SK-MEL-5 (cell line): ENCODE measurements at regions not wholly inside any gene's neighbourhood (a gene's known extent, or its start where the extent isn't known, plus 50 kb on each side); places are given as distances from the start of the nearest gene placed in this dataset.

ENCODE experiments used
- DNase-seq: peaks from one replicate; pipeline ENCODE4 v3.0.0-alpha.2; 2016; ENCODE audit warnings: low read depth, low spot score
- in situ Hi-C: cut with HindIII; loops from 2 replicates; pipeline ENCODE4 v1.10.0; 2016; ENCODE audit warnings: low sequenced_read_pairs, high pct_unique_total_duplicates, low pct_unique_long_range_greater_than_20kb

DNA sequence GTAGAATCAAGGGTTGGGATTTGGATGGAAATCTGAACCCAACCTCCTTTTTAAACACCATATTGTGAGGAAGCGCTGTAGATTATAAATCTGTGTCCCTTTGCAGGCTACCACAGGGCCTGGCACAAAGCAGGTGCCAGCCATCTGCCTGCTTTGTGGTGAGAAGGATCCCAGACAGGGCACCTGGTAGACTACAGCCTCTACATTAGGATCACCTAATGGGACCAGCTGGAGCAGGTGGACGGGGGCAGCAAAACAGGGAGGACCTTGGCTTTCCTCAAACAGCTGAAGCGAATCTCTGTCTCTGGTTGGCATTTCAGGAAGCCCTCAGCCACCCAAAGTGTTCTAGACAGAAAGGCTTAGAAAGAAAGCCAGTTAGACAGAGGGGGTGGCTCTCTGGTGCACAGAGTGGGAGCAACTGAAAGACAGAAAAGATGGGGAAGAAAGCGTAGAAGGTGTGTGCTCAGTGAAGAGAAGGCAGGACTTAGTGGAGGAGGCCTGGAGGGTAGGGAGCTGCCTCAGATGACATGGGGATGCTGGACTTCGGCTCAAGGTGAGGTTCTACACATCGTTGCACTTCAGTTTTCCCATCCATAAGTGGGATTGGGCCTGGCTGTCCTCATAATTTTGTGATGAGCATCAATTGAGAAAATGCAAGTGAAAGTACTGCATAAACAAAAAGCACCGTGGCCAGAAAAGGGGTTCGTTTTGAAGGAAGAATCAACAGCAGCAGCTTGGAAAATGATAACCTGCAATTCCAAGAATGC is 350.8 kb downstream of the CYRIA start:
- no peak for DNase-seq
- in situ Hi-C loops, result no loop called here

DNA sequence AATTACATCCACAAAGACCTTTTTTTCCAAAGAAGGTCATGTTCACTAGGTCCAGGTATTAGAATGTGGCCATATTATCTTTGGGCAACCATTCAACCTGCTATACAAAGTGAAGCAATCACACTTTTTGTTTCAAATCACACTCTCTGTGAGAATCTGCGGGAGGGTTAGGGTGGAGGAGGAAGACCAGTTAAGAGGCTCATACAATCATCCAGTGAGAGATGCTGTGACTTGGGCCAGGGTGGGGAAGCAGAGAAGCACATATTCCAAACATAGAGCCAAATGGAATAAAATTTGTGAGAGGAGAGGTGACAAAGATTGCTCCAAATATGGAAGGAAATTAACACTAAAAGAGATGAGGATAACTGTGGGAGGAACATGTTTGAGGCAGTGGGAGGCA is 351.6 kb downstream of the CYRIA start:
- DNase-seq, result no peak
- in situ Hi-C loops, result no loop called here

DNA sequence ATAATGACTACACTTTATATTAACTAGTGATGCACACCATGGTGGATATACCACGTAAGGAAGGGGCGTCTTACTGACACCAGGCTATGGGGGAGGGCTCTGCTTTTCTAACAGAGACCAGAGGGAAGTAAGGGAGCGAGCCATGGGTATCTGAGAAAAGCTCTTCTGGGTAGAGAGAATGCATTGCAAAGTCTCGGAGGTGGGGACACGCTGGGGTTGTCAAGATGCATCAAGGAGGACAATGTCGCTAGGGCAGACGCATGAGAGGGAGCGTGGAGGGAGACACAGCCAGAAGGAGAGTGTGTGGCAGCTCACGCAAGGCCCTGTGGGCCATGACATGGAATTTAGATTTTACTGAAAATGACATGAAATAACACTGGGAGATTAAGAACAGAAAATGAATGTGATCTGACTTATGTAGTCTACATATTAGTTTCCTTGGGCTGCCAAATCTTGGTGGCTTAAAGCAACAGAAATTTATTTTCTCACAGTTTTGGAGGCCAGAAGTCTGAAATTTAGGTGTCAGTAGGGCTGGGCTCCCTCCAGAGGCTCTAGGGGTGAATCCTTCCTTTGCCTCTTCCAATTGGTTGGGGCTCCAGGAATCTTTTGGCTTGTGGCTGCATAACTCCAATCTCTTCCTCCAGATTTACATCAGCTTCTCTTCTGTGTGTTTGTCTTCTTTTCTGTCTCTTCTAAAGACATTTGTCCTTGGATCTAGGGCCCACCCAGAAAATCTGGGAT is 352.2 kb downstream of the CYRIA start:
- in situ Hi-C loops, result no loop called here
- DNase-seq, result no peak

DNA sequence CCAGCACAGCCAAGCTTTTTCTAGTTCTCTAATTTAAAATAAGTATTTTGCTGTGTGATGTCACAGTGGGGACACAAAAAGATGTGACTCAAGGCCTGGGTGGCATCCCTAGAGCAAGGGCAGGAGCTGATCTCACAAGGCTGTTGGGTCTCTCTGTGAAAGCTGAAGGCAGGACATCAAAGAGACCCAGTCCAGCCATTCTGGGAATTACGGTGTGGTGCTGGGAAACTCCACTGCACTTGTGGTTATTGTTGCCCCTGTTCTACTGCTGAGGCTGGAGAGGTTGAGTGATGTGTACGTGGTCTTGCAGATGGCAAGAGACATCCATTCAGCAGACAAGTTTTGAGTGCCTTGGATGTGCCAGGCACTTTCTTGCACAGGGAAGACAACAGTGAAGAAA is 352.9 kb downstream of the CYRIA start:
- no peak for DNase-seq
- in situ Hi-C loops, result no loop called here

DNA sequence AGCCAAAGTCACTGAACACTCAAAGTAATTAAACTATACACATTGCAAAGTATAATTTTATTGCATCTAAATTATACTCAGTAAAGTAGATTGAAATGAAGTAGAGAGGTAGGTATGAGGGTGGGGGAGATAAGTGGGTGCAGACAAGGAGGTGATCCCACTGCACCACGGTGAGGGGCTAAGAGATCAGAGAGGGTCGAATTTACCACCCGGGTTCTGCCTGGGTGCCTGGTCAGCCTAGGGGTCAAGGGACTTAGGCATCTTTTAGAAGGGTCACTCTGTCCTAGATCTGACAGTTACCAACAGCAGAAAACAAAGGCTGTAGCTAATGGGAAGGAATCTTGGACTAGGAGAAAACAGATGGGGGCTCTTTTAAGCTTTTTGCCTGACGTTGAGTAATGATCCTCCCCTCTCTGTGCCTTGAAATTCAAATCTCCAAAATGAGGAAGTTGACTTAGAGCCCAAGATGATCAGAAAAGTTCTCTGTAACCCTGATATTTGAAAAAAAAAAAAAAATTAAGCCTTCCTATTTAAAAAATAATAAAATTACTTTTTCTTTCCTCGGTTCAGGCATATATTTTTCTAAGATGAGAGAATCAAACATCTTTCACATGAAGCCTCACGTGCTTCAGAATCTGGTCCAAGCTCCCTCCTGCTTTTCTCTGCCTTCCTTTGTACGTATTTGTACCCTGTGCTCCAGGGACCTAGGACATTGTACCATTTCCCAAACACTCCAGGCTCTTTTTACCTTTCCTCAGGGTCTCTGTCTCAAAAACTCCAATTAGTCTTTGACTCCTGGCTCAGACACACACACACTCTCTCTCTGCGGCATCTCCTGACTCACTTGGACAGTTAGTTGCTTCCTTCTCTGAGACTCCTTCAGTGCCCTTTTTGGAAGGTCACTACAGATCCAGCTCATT is 353.9 kb downstream of the CYRIA start:
- in situ Hi-C loops, result no loop called here
- no peak for DNase-seq

DNA sequence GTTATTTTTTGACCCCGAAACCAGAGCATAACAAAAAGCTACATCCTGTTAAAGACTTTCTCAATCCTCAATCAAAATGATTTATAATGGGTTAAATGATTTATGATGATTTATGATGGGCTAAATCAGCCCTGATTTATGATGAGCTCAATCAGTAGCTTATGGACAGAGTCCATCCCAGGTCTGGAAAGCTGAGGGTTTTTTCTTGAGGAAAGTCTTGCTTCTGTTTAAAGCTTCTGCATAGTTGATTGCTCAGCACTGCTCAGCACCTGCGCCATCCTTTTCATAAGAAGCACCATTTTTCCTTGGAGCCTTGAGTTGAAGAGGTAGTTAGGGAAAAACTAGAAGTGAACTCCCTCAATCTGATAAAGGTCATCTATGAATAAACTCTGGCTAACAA is 356.8 kb downstream of the CYRIA start:
- DNase-seq, result no peak
- in situ Hi-C loops, result no loop called here

DNA sequence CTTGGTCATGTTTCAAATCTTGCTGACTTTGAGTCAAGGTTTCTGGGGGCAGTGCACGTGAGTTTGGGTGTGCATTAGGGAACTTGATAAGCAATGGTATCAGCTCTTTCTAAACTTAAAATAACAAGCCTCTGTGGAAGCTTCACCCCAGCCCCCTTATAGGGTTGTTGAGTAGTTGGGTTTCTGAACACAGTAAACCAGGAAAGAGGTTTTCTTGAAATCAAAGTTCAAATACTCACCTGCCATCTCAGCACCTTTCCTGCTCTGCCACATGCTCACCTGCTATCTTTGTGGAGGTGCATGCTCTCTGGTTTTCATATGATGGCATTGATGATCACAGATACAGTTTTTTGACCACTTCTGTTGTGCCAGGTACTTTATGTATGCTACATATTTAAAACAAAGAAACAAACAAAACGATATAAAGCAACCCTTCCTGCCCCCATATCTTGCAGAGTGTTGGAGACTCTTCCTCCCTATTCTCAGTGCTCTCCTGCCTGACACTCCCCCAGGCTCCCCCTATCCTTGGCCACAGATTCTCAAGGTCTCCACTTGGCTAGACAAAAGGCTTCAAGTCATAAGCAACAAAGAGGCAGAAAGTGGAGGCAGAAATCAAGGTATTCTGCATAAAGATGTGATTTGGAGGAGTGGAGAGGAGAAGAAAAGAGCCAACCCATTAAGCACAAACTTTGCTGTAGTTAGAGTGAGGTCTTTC is 360.6 kb downstream of the CYRIA start:
- no peak for DNase-seq
- in situ Hi-C loops, result no loop called here

DNA sequence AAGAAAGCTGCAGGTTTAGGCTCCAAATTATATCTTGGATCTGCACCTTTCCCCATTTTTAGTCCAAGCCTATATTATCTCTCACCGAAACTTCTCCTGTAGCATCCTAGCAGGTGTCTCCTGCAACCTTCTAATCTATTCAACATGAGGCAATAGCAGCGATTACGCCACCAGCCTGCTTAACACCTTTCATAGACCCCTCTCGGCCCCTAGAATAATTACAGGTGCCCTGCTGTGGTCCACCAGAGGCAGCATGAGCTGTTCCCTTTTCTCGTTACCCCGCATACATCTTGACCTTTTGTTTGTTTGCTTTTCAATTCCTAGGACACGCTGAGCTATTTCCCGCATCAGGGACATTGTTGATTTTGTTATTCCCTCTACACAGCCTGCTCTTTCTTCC is 361.9 kb downstream of the CYRIA start:
- DNase-seq, result no peak

DNA sequence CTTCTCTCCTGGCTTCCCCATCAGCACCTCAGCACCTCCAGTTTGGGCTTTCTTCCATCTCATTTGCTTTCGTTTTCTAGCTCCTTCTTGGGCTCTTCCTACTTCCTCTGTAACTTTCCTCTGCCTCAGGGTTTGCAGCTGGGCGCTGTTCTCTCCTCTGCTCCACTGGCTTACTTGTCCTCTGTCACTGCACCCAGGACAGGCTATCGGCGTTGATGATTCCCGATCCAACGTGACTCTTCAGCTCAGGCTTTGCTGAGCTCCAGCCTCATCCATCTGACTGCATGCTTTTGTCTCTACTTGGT is 362.4 kb downstream of the CYRIA start:
- in situ Hi-C loops, result no loop called here
- DNase-seq, result no peak

More for the DNA sequence above, 361.9 kb downstream of the CYRIA start:
- in situ Hi-C loops, result no loop called here

DNA sequence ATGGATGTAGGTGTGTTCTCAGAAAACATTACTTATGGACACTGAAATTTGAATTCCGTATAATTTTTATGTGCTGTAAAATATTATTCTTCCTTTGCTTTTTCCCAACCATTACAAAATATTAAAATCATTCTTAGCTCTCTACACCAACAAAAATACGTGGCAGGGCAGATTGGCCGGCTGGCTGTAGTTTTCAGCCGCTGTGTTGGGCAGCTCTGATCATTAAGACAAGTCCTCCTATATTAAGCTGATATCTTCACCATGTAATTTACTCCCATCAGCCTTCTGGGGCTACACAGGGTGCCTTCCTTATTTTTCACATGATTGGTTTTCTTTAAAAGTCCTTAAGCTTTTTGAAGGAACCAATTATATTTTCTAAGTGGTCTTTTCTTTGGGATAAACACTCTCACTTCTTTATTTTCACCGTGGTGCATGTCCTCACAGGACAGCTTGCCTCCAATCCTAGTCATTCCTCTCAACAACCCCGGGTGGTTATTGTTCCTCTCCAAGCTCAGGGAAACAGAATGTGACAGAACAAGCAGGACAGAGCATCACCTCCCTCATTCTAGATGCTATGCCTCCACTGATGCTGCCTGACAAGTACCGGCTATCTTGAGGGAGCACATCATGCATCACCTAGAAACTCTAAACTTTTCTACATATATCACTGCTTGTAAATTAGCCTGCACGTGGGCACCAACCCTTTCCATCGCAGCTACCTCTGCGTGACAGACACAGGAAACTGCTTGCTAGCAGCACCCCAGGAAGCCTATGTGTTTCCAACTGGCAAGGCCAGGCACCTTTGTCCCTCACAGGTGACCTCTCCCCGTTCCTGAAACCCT is 362.3 kb downstream of the MYCN start:
- in situ Hi-C loops, result no loop called here
- no peak for DNase-seq

DNA sequence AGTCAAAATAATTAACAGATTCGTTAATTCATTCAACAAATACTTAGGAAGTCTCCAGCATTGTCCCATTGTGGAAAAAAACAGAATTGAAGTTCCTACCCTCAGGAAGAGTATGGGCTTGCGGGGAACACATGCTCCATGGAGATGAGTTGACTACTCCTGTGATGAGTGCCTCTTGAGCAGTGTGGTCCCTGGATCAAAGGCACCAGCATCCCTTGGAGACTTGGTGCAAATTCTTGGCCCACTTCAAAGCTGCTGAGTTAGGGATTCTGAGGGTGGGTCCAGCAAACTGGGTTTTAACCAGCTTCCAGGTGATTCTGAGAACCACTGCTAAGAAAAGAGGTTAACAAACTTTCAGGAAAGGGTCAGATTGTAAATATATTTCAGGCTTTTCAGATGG is 361.6 kb downstream of the MYCN start:
- DNase-seq, result no peak
- in situ Hi-C loops, result no loop called here

DNA sequence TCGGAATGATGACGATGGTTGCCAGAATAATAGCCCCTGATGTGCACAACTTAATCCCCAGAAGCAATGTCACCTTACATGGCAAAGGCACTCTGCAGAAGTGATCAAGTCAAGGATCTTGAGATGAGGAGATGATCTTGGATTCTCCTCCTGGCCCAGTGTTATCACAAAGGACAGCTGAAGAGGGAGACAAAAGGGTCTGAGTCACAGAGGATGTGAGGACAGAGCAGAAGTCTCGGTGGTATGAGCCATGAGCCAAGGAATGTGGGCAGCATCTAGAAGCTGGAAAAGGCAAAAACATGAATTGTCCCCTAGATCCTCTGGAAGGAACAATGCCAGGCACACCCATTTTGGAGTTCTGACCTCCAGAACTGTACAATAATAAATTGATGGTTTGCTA is 358.5 kb downstream of the MYCN start:
- DNase-seq, result no peak
- in situ Hi-C loops, result no loop called here

DNA sequence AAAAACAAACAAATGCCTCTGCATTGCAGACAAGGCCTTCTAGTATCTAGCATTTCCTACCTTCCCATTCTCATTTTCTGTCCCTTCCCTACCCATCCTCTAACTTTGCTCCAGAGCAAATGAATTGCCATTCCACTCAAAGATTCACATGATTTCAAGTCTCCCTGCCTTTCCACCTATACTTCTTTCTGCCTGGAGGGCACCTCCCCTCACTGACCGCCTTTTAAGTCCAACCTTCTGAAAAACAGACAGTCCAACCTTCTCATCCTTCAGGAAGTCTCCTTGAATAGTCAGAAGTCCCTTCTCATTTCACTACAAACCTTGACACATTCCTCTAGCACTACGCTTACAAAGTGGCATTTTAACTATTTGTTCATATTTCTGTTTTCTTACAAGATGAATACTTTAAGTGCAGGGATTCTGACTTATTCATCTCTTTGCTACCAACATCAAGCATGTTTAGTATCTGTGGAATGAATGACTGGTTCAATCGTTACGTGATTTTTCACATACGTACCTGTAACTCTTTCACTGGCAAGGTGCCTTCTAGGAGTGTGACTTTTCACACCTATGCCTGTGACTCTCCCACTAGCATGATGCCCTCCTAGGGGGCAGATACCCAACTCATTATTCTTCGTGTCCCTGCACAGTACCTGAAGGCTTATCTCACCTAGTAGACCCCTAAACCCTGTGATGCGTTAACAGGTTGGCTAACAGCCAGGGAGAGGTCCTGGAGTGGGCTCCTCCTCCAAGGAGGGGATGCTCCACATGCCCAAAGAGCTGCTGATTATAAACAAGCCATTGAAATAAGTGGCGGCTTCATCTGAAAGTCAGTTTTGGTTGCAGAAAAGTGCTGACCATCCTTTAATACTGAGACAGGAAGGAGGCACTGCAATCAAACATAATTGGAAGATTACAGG is 356.2 kb downstream of the MYCN start:
- no peak for DNase-seq
- in situ Hi-C loops, result no loop called here

DNA sequence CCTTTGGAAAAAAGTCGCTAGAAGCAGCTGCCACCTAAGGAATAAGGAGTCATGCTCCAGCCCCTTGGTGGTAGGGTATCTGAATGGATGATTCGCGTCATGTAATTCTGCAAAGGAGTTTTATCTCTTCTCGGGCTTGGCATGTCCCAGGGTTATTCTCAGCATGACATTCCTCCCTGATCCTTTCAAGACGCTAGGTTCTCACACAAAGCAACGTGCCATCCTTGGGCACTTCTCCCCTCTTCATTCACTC is 355.6 kb downstream of the MYCN start:
- DNase-seq, result no peak
- in situ Hi-C loops, result no loop called here

DNA sequence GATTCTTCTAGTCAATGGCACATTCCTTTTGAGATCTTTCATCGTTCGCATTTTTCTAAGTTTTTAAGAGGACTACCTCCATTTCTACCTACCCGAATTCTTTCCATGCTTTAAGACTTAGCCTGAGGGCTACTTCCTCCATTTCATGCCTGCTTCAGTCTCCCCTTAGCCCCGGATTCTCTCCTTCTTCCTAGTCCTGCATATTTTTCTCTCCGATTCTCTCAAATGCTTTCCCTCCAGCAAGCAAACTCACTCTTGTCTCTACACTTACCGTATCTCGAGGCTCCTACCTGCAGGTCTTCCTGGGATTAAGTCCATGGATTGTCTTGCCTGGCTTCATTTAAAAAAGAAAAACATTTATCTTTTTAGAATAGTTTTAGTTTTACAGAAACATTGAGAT is 354.4 kb downstream of the MYCN start:
- in situ Hi-C loops, result no loop called here
- DNase-seq, result no peak

DNA sequence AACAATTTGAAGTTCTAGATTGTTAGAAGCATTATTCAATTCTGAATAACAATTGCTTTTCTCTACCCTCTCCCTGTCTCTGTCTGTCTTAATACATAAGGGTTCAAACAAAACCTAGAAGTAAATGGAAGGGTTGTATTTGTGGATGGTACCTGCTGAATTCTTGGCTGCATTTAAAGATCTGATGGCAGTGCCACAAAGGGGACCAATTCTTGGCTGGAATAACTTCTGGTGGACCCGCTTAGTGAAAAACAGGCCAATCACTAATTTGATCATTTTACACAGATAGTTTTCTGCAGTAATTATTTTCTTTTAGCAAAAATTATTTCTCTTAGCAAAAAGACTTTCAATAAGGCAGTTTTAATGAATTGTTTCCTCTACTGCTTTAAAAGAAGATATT is 353.5 kb downstream of the MYCN start:
- in situ Hi-C loops, result no loop called here
- DNase-seq, result no peak
